ENCODE measurements at regions not wholly inside any gene's neighbourhood (a gene's known extent, or its start where the extent isn't known, plus 50 kb on each side); places are given as distances from the start of the nearest gene placed in this dataset.

- Histone ChIP-seq H3K27me3 (ENCODE audit: insufficient read depth in 3 of 3, low read length in 2 of 3) (peaks cover 0 to 5% (median 0%) of the 10 kb centered on the region in 3 donors), H3K27ac (no peak overlapping the region), H3K9me3 (peaks cover 4% of the 10 kb centered on the region), H3K36me3 (ENCODE audit: insufficient read depth in 1 of 2, low read depth in 1 of 2) (no peaks in the 10 kb centered on the region), H3K4me3 (no peak overlapping the region), H3K4me1 (no peaks in the 10 kb centered on the region)
- ATAC-seq (no peak), DNase-seq (no peak)
- intact Hi-C loops (cut with DNase I) = no loop called here
- WGBS, 3 donors = 93 to 96% (median 95%) methylated on average over 7 of the region's 7 CpGs
- TF ChIP-seq, protein P1, sequence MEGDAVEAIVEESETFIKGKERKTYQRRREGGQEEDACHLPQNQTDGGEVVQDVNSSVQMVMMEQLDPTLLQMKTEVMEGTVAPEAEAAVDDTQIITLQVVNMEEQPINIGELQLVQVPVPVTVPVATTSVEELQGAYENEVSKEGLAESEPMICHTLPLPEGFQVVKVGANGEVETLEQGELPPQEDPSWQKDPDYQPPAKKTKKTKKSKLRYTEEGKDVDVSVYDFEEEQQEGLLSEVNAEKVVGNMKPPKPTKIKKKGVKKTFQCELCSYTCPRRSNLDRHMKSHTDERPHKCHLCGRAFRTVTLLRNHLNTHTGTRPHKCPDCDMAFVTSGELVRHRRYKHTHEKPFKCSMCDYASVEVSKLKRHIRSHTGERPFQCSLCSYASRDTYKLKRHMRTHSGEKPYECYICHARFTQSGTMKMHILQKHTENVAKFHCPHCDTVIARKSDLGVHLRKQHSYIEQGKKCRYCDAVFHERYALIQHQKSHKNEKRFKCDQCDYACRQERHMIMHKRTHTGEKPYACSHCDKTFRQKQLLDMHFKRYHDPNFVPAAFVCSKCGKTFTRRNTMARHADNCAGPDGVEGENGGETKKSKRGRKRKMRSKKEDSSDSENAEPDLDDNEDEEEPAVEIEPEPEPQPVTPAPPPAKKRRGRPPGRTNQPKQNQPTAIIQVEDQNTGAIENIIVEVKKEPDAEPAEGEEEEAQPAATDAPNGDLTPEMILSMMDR (IDR thresholded peaks at IDR 0.05) = no peak
Observed at GRCh38 chr20:24761220-24762065, 187.6 kb upstream of the CST7 start.

DNA sequence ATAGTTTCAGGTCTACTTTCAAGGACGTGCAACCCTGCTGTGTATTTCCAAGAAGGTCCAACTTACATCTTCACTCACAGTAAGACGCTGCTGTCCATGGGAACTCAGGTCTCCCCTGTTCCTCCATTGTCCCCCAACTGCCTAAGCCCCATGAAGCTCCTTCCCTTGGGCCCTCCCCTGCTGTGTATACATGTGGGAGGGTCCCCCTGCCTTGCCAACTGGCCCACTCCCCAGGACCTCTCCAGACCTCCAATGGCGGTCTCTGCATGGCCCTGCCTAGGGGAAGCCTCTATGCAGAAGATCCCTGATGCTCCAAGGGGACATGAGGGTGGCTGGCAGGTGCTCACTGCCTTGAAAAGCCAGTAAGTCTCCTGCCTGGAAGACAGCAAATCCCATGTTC is 186.7 kb upstream of the CST7 start:
- intact Hi-C loops (cut with DNase I) = no loop called here
- DNase-seq (no peak), ATAC-seq (no peak)
- peaks cover 0 to 5% (median 0%) of the 10 kb centered on the region in 3 donors for H3K27me3 ChIP-seq (ENCODE audit: insufficient read depth in 3 of 3, low read length in 2 of 3)
- peaks cover 4% of the 10 kb centered on the region for H3K9me3 ChIP-seq
- TF ChIP-seq, protein P1 (IDR thresholded peaks at IDR 0.05) = no peak
- H3K27ac ChIP-seq = no peak overlapping the region
- WGBS, 3 donors = 88 to 95% (median 94%) methylated on average over 3 of the region's 3 CpGs
- no peak overlapping the region for H3K4me3 ChIP-seq
- H3K36me3 ChIP-seq (ENCODE audit: insufficient read depth in 1 of 2, low read depth in 1 of 2) = no peaks in the 10 kb centered on the region
- H3K4me1 ChIP-seq = no peaks in the 10 kb centered on the region

GRCh38 chr20:24762791-24763350 is 186.2 kb upstream of the CST7 start:
- 73 to 79% (median 76%) methylated on average over 4 of the region's 4 CpGs for WGBS, 3 donors
- no peaks in the 10 kb centered on the region for H3K4me1 ChIP-seq
- intact Hi-C loops (cut with DNase I) = no loop called here
- peaks cover 0 to 5% (median 0%) of the 10 kb centered on the region in 3 donors for H3K27me3 ChIP-seq (ENCODE audit: insufficient read depth in 3 of 3, low read length in 2 of 3)
- DNase-seq (no peak), ATAC-seq (no peak)
- H3K9me3 ChIP-seq = peaks cover 4% of the 10 kb centered on the region
- TF ChIP-seq, protein P1 (IDR thresholded peaks at IDR 0.05) = no peak
- no peaks in the 10 kb centered on the region for H3K36me3 ChIP-seq (ENCODE audit: insufficient read depth in 1 of 2, low read depth in 1 of 2)
- H3K27ac ChIP-seq = no peak overlapping the region
- no peak overlapping the region for H3K4me3 ChIP-seq

DNA sequence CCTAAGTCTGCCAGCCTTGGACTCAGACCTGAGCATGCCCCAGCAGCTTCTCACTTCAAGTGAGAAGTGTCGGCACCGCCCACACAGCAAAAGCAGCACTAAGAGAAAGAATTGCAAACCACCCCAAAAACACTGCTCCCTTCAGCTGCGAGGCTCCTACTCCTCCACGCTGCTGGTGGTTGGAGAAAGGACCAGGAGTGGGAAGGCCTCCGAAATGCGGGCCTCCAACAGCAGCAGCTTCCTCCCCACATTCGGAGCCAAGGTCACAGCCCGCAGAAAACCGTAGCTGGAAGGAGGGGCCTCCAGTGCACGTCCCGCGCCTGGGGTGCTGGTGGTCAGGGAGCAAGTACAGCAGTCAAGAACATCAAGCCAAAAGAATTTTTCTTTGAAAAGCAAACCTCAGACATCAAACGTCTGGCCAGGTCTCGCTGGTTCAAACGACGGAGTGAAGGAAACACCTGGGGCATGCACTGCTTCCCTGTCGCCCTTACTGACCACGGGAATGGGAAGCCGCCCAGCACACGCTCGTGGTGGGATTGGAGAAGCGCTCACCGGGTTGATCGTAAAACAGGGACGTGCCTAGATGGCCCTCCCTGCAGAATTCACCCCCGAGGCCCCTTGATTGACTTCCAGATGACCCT is 185.6 kb upstream of the CST7 start:
- no peak overlapping the region for H3K27ac ChIP-seq
- TF ChIP-seq, protein P1 (IDR thresholded peaks at IDR 0.05) = no peak
- no peak overlapping the region for H3K4me3 ChIP-seq
- peaks cover 4% of the 10 kb centered on the region for H3K9me3 ChIP-seq
- DNase-seq = no peak
- intact Hi-C loops (cut with DNase I) = no loop called here
- no peaks in the 10 kb centered on the region for H3K4me1 ChIP-seq
- WGBS, 3 donors = 56 to 68% (median 62%) methylated on average over 26 of the region's 26 CpGs
- no peaks in the 10 kb centered on the region for H3K36me3 ChIP-seq (ENCODE audit: insufficient read depth in 1 of 2, low read depth in 1 of 2)
- peaks cover 0 to 5% (median 0%) of the 10 kb centered on the region in 3 donors for H3K27me3 ChIP-seq (ENCODE audit: insufficient read depth in 3 of 3, low read length in 2 of 3)
- ATAC-seq = no peak
